Gastroesophageal sphincter (tissue), 4 donors: ENCODE measurements at regions not wholly inside any gene's neighbourhood (a gene's known extent, or its start where the extent isn't known, plus 50 kb on each side); places are given as distances from the start of the nearest gene placed in this dataset.
"Not testable (repeated sequence)": the region's sequence is repeated elsewhere in the genome, so short reads cannot be mapped to it uniquely, and the experiment has no call there.

Source experiments
- ATAC-seq: fragments of 150-250 bp; one replicate; pipeline ENCODE4 v1.9.1; 2016; ENCODE audit warnings: mild to moderate bottlenecking, moderate library complexity
- H3K27ac ChIP-seq, 4 donors: fragments of 200-600 bp; sonication (generic) in 3 of 4; 1 replicate in 3 of 4; 2 replicates in 1 of 4; pipeline ENCODE4 v1.5.1; 2016 to 2019
- H3K27me3 ChIP-seq: fragments of 200-600 bp; sonication (generic); one replicate; pipeline ENCODE4 v1.5.1; 2019
- H3K36me3 ChIP-seq, 2 donors: fragments of 200-600 bp; sonication (generic); one replicate each; pipeline ENCODE4 v1.5.1; 2019; ENCODE audit warnings: control low read depth in 1 of 2
- H3K4me1 ChIP-seq, 3 donors: fragments of 200-600 bp; sonication (generic); 1 replicate in 2 of 3; 2 replicates in 1 of 3; pipeline ENCODE4 v1.5.1; 2016 to 2019; ENCODE audit warnings: control low read depth in 2 of 3
- H3K4me3 ChIP-seq, 2 donors: fragments of 200-600 bp; sonication (generic); one replicate each; pipeline ENCODE4 v1.5.1; 2019; ENCODE audit warnings: mild to moderate bottlenecking in 1 of 2, moderate library complexity in 1 of 2
- H3K9me3 ChIP-seq, 3 donors: fragments of 200-600 bp; sonication (generic); one replicate each; pipeline ENCODE4 v1.5.1; 2017 to 2019; ENCODE audit warnings: control low read depth in 2 of 3
- CTCF ChIP-seq, 4 experiments: fragments of 200-600 bp in 2 of 4; fragments of 450-650 bp in 2 of 4; sonication (generic) in 1 of 4; IDR thresholded peaks; one replicate each; pipeline ENCODE4 v1.5.1; 2017 to 2019; ENCODE audit warnings: antibody characterized with exemption in 4 of 4, mild to moderate bottlenecking in 2 of 4, moderate library complexity in 2 of 4
- EP300 ChIP-seq: sonication (generic); formaldehyde crosslinking; IDR thresholded peaks from one replicate; pipeline ENCODE4 v1.6.1; 2017; ENCODE audit warnings: antibody characterized with exemption, mild to moderate bottlenecking
- POLR2A ChIP-seq, 2 donors: fragments of 450-650 bp; IDR thresholded peaks; one replicate each; pipeline ENCODE4 v1.6.1; 2017; ENCODE audit warnings: antibody characterized with exemption in 2 of 2, mild to moderate bottlenecking in 2 of 2, moderate library complexity in 1 of 2
- POLR2AphosphoS5 ChIP-seq: sonication (generic); formaldehyde crosslinking; IDR thresholded peaks from one replicate; pipeline ENCODE4 v1.6.1; 2017; ENCODE audit warnings: antibody characterized with exemption
- WGBS, 2 donors: methylation state at CpG; one replicate each; pipeline ENCODE4 v1.1.5; 2018; ENCODE audit warnings: low coverage in 1 of 2; 5-methylcytosine and 5-hydroxymethylcytosine counted together
- small RNA-seq, 4 donors: library from RNA; depleted of rRNA; stranded (forward); fragments of <200 nt; gene quantifications; one replicate each; pipeline ENCODE3, GENCODE V24; 2016

GRCh38 chr9:40884072-40884901 lies 244.2 kb downstream of the FOXD4L6 start:
- TF ChIP-seq CTCF (IDR thresholded peaks at IDR 0.05) (no peak), EP300 (no peak), POLR2A (IDR thresholded peaks at IDR 0.05) (no peak), POLR2AphosphoS5 (no peak)
- WGBS, 2 donors = 83 to 90% methylated on average over 1 to 8 of the region's 40 CpGs
- no peak overlapping the region for H3K27ac ChIP-seq
- ATAC-seq = peak; percentile 28
- no peaks in the 10 kb centered on the region for H3K27me3 ChIP-seq
- no peaks in the 10 kb centered on the region for H3K36me3 ChIP-seq
- H3K9me3 ChIP-seq = peaks cover 3 to 100% (median 3%) of the 10 kb centered on the region in 3 donors
- no peak overlapping the region for H3K4me3 ChIP-seq
- H3K4me1 ChIP-seq = no peaks in the 10 kb centered on the region

- not testable (repeated sequence) for ATAC-seq, H3K36me3 ChIP-seq, H3K4me1 ChIP-seq, H3K27ac ChIP-seq, H3K4me3 ChIP-seq, H3K27me3 ChIP-seq
- H3K9me3 ChIP-seq = peaks cover 0 to 99% (median 3%) of the 10 kb centered on the region in 3 donors
- WGBS, 2 donors = 90 to 95% methylated on average over 18 of the region's 20 CpGs
Observed at GRCh38 chr9:40883423-40884071, 244.9 kb downstream of the FOXD4L6 start.

- ATAC-seq, H3K36me3 ChIP-seq, H3K27ac ChIP-seq, H3K4me3 ChIP-seq, H3K27me3 ChIP-seq, H3K4me1 ChIP-seq: not testable (repeated sequence)
- H3K9me3 ChIP-seq = peaks cover 1 to 89% (median 11%) of the 10 kb centered on the region in 3 donors
- WGBS, 2 donors = 90% methylated on average over 4 to 9 of the region's 13 CpGs
Observed at GRCh38 chr9:40873753-40874295, 254.7 kb downstream of the FOXD4L6 start.

GRCh38 chr9:40868437-40868836 lies 260.0 kb downstream of the FOXD4L6 start:
- WGBS, 2 donors = 73 to 78% methylated on average over 4 of the region's 4 CpGs
- H3K27me3 ChIP-seq, H3K27ac ChIP-seq, ATAC-seq, H3K4me3 ChIP-seq, H3K36me3 ChIP-seq, H3K4me1 ChIP-seq: not testable (repeated sequence)
- H3K9me3 ChIP-seq = peaks cover 4 to 63% (median 11%) of the 10 kb centered on the region in 3 donors

Small RNA genes lying in the stretch of these regions (small RNA-seq; reads per million reads assigned to genes)
- gene AL353626.2 (0 reads per million in 4 donors), gene MIR1299 (0 reads per million in 4 donors)
